Activated naive CD4-positive, alpha-beta T cell treated with anti-CD3 and anti-CD28 coated beads for 36 hours (primary cell): ENCODE measurements at regions not wholly inside any gene's neighbourhood (a gene's known extent, or its start where the extent isn't known, plus 50 kb on each side); places are given as distances from the start of the nearest gene placed in this dataset.
A peak's percentile ranks its signal among the peaks of the same experiment; 100 is the strongest.

Experiments used
- CTCF ChIA-PET: fragments of 350-600 bp; sonication (Branson Sonifier 250); formaldehyde crosslinking; loops from one replicate; lab custom pipeline; 2021; ENCODE audit warnings: antibody characterized with exemption; lab: Charles Lee
- DNase-seq: peaks from one replicate; pipeline ENCODE4 v3.0.0-alpha.2; 2020
- H3K27ac Mint-ChIP-seq: one replicate; pipeline ENCODE4 v1.8.0; 2021; ENCODE audit warnings: mild to moderate bottlenecking, mixed read lengths
- H3K27me3 Mint-ChIP-seq: one replicate; pipeline ENCODE4 v1.8.0; 2021; ENCODE audit warnings: low read depth, mixed read lengths
- H3K36me3 Mint-ChIP-seq: one replicate; pipeline ENCODE4 v1.8.0; 2021; ENCODE audit warnings: low read depth, mixed read lengths
- H3K4me1 Mint-ChIP-seq: one replicate; pipeline ENCODE4 v1.8.0; 2021; ENCODE audit warnings: low read depth, mixed read lengths
- H3K4me3 Mint-ChIP-seq: one replicate; pipeline ENCODE4 v1.8.0; 2021; ENCODE audit warnings: mild to moderate bottlenecking, moderate library complexity, mixed read lengths
- H3K9me3 Mint-ChIP-seq: one replicate; pipeline ENCODE4 v1.8.0; 2021; ENCODE audit warnings: mixed read lengths
- intact Hi-C: fragments of 100-400 bp; cut with micrococcal nuclease; formaldehyde crosslinking; loops from one replicate; pipeline ENCODE4 v1.15.1; 2023

DNA sequence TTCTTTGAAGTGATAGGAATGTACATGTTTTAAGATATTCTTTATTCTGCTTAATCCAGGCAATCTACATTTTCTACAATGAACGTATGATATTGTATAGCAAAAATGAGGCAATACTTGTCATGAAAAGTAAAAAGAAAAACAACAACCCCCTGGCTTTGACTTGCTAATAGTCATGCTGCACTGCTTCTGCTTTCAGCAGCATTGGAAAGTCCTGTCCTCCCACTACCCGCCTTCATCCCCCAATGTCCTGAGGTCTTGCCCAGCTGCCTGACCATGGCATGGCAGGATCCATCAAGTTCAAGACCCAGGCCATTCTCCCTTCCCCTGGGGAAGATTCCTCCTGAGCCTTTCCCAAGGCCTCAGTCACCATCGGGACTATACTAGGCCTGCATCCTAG lies 156.5 kb downstream of the SH3BGRL2 start:
- Mint-ChIP-seq H3K4me3 (no peak overlapping the region), H3K36me3 (no peaks in the 10 kb centered on the region), H3K4me1 (no peaks in the 10 kb centered on the region), H3K27me3 (peaks cover 3% of the 10 kb centered on the region), H3K27ac (no peak overlapping the region), H3K9me3 (no peaks in the 10 kb centered on the region)
- CTCF ChIA-PET: interaction anchor here (0.8 to 1.8 kb wide), 2 partner anchors 9 to 34 kb away, joined by 3 to 7 read pairs; no protein-coding TSS in a partner anchor
- intact Hi-C loops: no loop called here
- no peak for DNase-seq

DNA sequence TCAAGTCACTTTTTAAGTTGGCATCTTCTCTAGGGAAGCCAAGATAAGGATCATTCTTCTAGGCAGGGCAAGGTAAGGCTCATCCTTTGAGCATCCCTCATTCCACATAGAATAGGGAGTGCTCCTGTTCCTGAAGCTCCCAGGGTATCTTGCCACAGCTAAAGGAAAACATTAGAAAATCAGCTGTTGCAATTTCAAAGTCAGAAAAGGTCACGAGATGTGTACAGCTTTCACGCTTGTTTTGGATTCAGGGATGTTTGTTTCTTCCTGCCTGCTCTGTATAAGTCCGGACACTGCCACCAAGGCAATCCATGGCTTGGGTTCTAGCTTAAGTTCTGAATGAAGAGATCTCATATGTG lies 153.2 kb downstream of the SH3BGRL2 start:
- H3K27ac Mint-ChIP-seq: no peak overlapping the region
- H3K36me3 Mint-ChIP-seq: no peaks in the 10 kb centered on the region
- H3K4me1 Mint-ChIP-seq: no peaks in the 10 kb centered on the region
- DNase-seq: no peak
- CTCF ChIA-PET: interaction anchor here (1.4 to 2.1 kb wide), 2 partner anchors 29 to 85 kb away, joined by 5 to 7 read pairs; no protein-coding TSS in a partner anchor
- H3K9me3 Mint-ChIP-seq: no peaks in the 10 kb centered on the region
- intact Hi-C loops: no loop called here
- no peak overlapping the region for H3K4me3 Mint-ChIP-seq
- peaks cover 3% of the 10 kb centered on the region for H3K27me3 Mint-ChIP-seq

DNA sequence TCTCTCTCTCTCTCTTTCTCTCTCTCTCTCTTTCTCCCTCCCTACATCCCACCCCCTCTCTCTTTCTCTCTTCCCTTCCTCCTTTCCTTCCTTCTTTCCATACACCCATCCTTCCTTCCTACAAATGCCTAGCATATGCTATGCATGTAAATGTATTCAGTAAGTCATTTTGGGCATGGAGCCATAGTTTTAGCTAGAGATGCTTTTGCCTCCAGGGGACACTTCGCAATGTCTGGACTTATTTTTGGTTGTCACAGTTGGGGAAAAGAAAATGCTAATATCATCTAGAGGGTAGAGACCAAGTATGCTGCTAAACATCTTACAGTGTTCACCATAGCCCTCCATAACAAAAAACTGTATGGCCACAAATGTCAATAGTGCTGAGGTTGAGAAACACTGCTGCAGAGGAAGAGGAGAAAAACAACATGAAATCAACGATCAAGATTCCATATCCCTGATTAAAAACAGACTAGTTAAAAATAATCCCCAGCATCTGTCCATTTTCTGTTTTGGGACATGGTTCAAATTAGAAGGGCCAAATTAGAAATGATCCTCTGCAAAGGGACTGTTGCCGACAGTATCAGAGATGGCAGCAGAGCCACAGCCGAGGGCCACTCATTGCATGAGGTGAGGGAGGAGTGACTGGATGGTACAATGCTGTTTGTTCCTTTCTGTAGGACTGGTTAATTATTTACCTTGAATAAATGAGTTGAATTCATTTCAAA lies 152.7 kb downstream of the SH3BGRL2 start:
- CTCF ChIA-PET: interaction anchor here (2.1 kb wide), 1 partner anchor 85 kb away, joined by 7 read pairs; no protein-coding TSS in a partner anchor
- intact Hi-C loops: no loop called here
- Mint-ChIP-seq H3K9me3 (no peaks in the 10 kb centered on the region), H3K4me3 (no peak overlapping the region), H3K27ac (peak overlapping the region; percentile 51), H3K36me3 (no peaks in the 10 kb centered on the region), H3K27me3 (peaks cover 3% of the 10 kb centered on the region), H3K4me1 (no peaks in the 10 kb centered on the region)
- DNase-seq: no peak

DNA sequence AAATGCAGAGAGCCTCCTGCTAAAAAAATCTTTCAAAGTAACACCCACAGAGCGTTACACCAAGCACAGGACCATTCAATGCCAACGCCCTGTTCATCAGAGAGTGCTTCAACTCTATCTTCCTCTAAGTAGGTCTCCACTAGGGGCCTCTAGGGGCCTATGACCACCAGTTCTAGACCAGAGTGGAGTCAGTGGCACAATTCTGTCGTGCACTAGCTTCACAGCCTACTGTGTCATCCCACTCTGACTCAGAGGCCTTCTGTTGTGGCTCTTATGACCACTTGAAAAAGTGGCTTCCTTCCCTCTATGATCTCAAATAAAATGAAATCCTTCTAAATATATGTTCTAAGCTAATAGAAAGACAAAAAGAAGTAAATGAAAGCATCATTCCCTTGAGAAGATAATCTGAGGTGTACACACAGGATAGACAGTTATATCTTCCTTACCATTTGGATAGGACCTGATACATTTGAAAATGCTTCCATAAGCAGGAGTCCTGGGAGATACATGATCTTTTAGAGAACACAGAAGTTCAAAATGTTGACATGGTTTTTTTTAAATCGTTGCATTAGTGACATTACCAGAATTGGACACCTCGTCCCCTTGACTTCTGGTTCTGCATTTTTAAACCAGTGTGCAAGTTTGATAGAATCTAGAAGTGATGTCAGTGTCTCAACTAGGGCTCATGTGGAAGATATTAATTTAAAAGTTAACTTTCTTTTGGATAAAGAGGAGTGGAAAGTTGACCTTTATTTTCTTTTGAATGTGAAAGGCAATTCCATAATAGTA lies 151.9 kb downstream of the SH3BGRL2 start:
- Mint-ChIP-seq H3K9me3 (no peaks in the 10 kb centered on the region), H3K4me1 (no peaks in the 10 kb centered on the region), H3K36me3 (no peaks in the 10 kb centered on the region), H3K27me3 (peaks cover 3% of the 10 kb centered on the region), H3K4me3 (no peak overlapping the region), H3K27ac (no peak overlapping the region)
- intact Hi-C loops: no loop called here
- CTCF ChIA-PET: no interaction called here
- no peak for DNase-seq

DNA sequence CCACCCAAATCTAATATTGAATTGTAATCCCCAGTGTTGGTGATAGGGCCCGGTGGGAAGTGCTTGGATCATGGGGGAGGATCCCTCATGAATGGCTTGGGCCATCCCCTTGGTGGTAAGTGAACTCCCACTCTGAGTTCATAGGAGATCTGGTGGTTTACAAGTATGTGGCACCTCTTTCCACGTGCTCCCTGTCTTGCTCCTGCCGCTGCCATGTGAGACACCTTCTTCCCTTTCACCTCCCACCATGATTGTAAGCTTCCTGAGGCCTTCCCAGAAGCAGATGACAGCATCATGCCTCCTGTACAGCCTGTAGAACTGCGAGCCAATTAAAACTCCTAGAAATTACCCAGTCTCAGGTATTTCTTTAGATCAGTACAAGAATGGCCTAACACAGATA lies 150.8 kb downstream of the SH3BGRL2 start:
- intact Hi-C loops: no loop called here

GRCh38 chr6:79780881-79781280 lies 149.8 kb downstream of the SH3BGRL2 start:
- CTCF ChIA-PET: interaction anchor here (2.3 kb wide), 1 partner anchor 88 kb away, joined by 10 read pairs; no protein-coding TSS in a partner anchor
- Mint-ChIP-seq H3K36me3 (no peaks in the 10 kb centered on the region), H3K27ac (no peak overlapping the region), H3K4me1 (peaks cover 6% of the 10 kb centered on the region), H3K4me3 (no peak overlapping the region), H3K9me3 (no peaks in the 10 kb centered on the region), H3K27me3 (peaks cover 3% of the 10 kb centered on the region)
- no peak for DNase-seq
- intact Hi-C loops: no loop called here

More for the DNA sequence above, 150.8 kb downstream of the SH3BGRL2 start:
- H3K4me1 Mint-ChIP-seq: peaks cover 6% of the 10 kb centered on the region
- no peak overlapping the region for H3K27ac Mint-ChIP-seq
- H3K9me3 Mint-ChIP-seq: no peaks in the 10 kb centered on the region
- CTCF ChIA-PET: no interaction called here
- H3K27me3 Mint-ChIP-seq: peaks cover 3% of the 10 kb centered on the region
- H3K36me3 Mint-ChIP-seq: no peaks in the 10 kb centered on the region
- DNase-seq: no peak
- H3K4me3 Mint-ChIP-seq: no peak overlapping the region

DNA sequence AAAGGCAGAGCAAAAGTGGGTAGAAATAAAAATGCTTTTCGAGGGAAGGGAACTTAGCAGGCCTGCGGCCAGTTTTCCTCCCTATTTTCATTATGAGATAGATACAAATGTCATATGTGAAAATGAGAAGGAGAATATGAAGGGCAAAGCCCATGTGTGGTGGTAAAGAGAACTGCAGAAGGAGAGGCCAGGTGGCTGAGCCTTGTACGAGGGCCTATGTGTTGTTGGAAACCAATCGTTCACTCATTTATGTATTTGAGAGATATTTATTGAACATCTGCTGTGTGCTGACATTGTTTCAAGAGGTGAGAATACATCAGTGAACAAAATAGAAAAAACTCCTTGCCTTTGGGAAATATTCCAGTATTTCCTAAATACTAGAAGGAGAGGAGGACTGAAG lies 147.7 kb downstream of the SH3BGRL2 start:
- no peak for DNase-seq
- intact Hi-C loops: loop anchor here (1.0 to 10.0 kb wide), 9 partner anchors 35 to 1973 kb away; partner anchors contain the start of genes ELOVL4, HMGN3, PHIP and TENT5A
- no peak overlapping the region for H3K4me3 Mint-ChIP-seq
- CTCF ChIA-PET: interaction anchor here (0.7 to 1.9 kb wide), 17 partner anchors 9 to 1974 kb away, joined by 3 to 21 read pairs (median 4); partner anchors contain the start of gene TENT5A
- peaks cover 6% of the 10 kb centered on the region for H3K4me1 Mint-ChIP-seq
- no peaks in the 10 kb centered on the region for H3K9me3 Mint-ChIP-seq
- no peaks in the 10 kb centered on the region for H3K36me3 Mint-ChIP-seq
- H3K27me3 Mint-ChIP-seq: no peaks in the 10 kb centered on the region
- no peak overlapping the region for H3K27ac Mint-ChIP-seq

DNA sequence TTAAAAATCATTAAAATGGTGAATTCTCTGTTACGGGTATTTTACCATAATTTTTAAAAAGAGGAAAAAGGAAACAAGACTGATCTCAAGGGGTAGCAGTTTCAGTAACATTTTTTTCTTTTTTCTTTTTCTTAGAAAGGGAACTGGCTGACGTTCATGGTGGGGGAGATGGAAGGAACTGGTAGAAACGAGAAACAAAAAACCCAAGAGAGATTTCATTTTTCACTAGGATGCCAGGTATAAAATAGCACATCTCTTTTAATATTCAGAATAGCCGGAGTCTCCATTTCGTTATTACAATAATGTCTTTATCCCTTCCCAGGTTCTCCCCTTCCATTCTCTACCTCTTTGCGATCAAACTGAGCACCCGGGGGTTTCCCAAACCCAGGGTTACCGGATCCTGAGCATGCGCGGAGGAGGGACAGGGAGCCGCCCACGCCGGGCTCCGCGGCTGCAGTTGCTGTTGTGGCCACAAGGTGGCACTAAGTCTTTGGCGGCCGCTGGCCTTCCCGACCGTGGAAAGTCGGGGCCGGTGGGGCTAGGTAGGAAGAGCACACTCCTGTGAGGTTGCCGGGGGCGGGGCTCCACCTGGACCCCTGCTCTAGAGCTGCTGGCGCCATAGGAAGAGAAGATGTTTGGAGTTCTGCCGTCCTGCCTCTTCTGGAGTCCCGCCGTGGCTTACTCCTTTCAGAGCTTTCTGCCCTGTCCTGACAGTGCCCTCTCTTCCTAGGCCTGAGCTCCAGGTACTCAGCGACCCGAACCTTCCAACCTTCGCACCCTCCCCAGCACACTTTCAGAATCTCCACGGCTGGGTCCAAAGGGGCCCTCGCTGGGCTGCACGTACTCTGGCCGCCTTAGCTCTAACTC lies 146.8 kb downstream of the SH3BGRL2 start:
- Mint-ChIP-seq H3K4me3 (peak overlapping the region; percentile 64), H3K9me3 (no peaks in the 10 kb centered on the region), H3K4me1 (peaks cover 6% of the 10 kb centered on the region)

DNA sequence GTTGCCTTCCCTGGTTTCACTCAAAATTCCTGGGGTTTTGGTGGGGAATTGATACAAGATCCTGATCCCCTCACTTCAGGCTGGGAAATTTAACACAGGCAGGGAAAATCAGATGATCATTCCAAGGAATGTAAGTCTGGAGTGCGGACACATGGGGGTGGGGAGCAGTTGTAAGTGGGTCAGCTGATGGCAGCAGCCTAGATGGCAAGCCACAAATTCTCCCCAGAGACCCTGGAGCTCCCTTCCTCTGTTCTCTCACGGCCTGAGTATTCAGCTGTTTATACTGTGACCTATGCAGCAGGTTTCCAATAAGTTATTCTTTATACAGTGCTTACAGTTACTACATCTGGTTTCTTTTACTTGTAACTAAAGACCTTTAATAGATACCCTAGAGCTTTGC lies 144.9 kb downstream of the SH3BGRL2 start:
- Mint-ChIP-seq H3K4me3 (no peak overlapping the region), H3K4me1 (peaks cover 6% of the 10 kb centered on the region), H3K27ac (no peak overlapping the region), H3K36me3 (no peaks in the 10 kb centered on the region), H3K27me3 (no peaks in the 10 kb centered on the region), H3K9me3 (no peaks in the 10 kb centered on the region)
- CTCF ChIA-PET: interaction anchor here (0.6 to 1.3 kb wide), 4 partner anchors 15 to 1058 kb away, joined by 3 to 6 read pairs (median 5); no protein-coding TSS in a partner anchor
- intact Hi-C loops: loop anchor here (5.0 to 10.0 kb wide), 4 partner anchors 104 to 1976 kb away; partner anchors contain the start of genes PHIP, TENT5A and TTK
- DNase-seq: no peak

More for the DNA sequence above, 146.8 kb downstream of the SH3BGRL2 start:
- DNase-seq: peak; percentile 92
- Mint-ChIP-seq H3K27ac (peak overlapping the region; percentile 50), H3K27me3 (no peaks in the 10 kb centered on the region), H3K36me3 (no peaks in the 10 kb centered on the region)
- CTCF ChIA-PET: interaction anchor here (0.7 to 1.9 kb wide), 17 partner anchors 9 to 1974 kb away, joined by 3 to 21 read pairs (median 4); partner anchors contain the start of gene TENT5A
- intact Hi-C loops: loop anchor here (1.0 to 10.0 kb wide), 9 partner anchors 36 to 1974 kb away; partner anchors contain the start of genes ELOVL4, HMGN3, PHIP and TENT5A

- CTCF ChIA-PET: interaction anchor here (0.6 to 1.3 kb wide), 5 partner anchors 15 to 1057 kb away, joined by 3 to 6 read pairs (median 4); no protein-coding TSS in a partner anchor
- Mint-ChIP-seq H3K27ac (no peak overlapping the region), H3K4me3 (no peak overlapping the region), H3K9me3 (no peaks in the 10 kb centered on the region), H3K27me3 (no peaks in the 10 kb centered on the region), H3K36me3 (no peaks in the 10 kb centered on the region), H3K4me1 (peaks cover 6% of the 10 kb centered on the region)
- intact Hi-C loops: loop anchor here (5.0 to 10.0 kb wide), 4 partner anchors 103 to 1977 kb away; partner anchors contain the start of genes PHIP, TENT5A and TTK
- no peak for DNase-seq
These were observed 144.1 kb downstream of the SH3BGRL2 start for GRCh38 chr6:79775222-79775621.

GRCh38 chr6:79764747-79765146 lies 133.6 kb downstream of the SH3BGRL2 start:
- Mint-ChIP-seq H3K9me3 (peaks cover 3% of the 10 kb centered on the region), H3K4me1 (no peaks in the 10 kb centered on the region), H3K27ac (no peak overlapping the region), H3K36me3 (peaks cover 5% of the 10 kb centered on the region), H3K4me3 (no peak overlapping the region), H3K27me3 (peaks cover 5% of the 10 kb centered on the region)
- CTCF ChIA-PET: no interaction called here
- no peak for DNase-seq
- intact Hi-C loops: no loop called here
